ENCODE measurements at regions not wholly inside any gene's neighbourhood (a gene's known extent, or its start where the extent isn't known, plus 50 kb on each side); places are given as distances from the start of the nearest gene placed in this dataset.

- no peaks in the 10 kb centered on the region for H3K9me1 ChIP-seq (ENCODE audit: insufficient read depth, low read length)
- no peak overlapping the region for H3K27ac ChIP-seq (ENCODE audit: insufficient read depth, low read length)
- no peak overlapping the region for H3K4ac ChIP-seq (ENCODE audit: low read depth, low read length)
- no peak overlapping the region for H4K91ac ChIP-seq (ENCODE audit: insufficient read depth, low read depth, low read length)
- intact Hi-C loops (cut with micrococcal nuclease) (no loop called here), dilution Hi-C loops (cut with HindIII; ENCODE audit: low sequenced_read_pairs, unreplicated experiment) (no loop called here), in situ Hi-C loops (cut with MboI; ENCODE audit: low sequenced_read_pairs) (no loop called here)
- no peak overlapping the region for H3K4me2 ChIP-seq (ENCODE audit: low read depth, low read length)
- no peak overlapping the region for H2BK5ac ChIP-seq (ENCODE audit: low read depth, low read length, poor library complexity, severe bottlenecking)
- no peak for DNase-seq
- POLR2A ChIA-PET (ENCODE audit: unreplicated experiment): no interaction called here
- no peak overlapping the region for H4K8ac ChIP-seq (ENCODE audit: low read depth in 2 of 2, low read length in 2 of 2)
- no peak overlapping the region for H2AFZ ChIP-seq (replicated peaks; ENCODE audit: low read length, poor library complexity)
- no peaks in the 10 kb centered on the region for H3K4me1 ChIP-seq (ENCODE audit: control insufficient read depth, insufficient read depth, low read length)
- no peak overlapping the region for H3K56ac ChIP-seq (ENCODE audit: extremely low read depth, insufficient read depth, low read length)
- H4K20me1 ChIP-seq (ENCODE audit: insufficient read depth, low read length): no peaks in the 10 kb centered on the region
- no peak overlapping the region for H3K9ac ChIP-seq (ENCODE audit: low read depth, low read length)
- no peak overlapping the region for H2BK15ac ChIP-seq (ENCODE audit: low read depth, low read length)
- H3K4me3 ChIP-seq (ENCODE audit: insufficient read depth, low read depth, low read length): no peak overlapping the region
- CTCF ChIA-PET: no interaction called here
- no peak overlapping the region for H3K18ac ChIP-seq (ENCODE audit: low read depth, low read length)
- no peaks in the 10 kb centered on the region for H3K9me3 ChIP-seq (ENCODE audit: control insufficient read depth, insufficient read depth, low read length)
- H3K79me1 ChIP-seq (ENCODE audit: low read depth in 1 of 2, low read length in 2 of 2): no peaks in the 10 kb centered on the region
- no peak overlapping the region for H2AK5ac ChIP-seq (ENCODE audit: low read depth, low read length)
- no peak overlapping the region for H3K23ac ChIP-seq (ENCODE audit: low read depth, low read length)
- no peak overlapping the region for H2BK20ac ChIP-seq (ENCODE audit: low read depth, low read length)
- 83% methylated on average over 2 of the region's 4 CpGs; no CpG with 5 or more reads in 1 of the 2 experiments for WGBS, 2 experiments (ENCODE audit: extremely low coverage in 2 of 2, insufficient read length in 1 of 2)
- H2AK9ac ChIP-seq (replicated peaks; ENCODE audit: low read depth, low read length, poor library complexity): no peak overlapping the region
- H3K14ac ChIP-seq (replicated peaks; ENCODE audit: low read depth, low read length): no peak overlapping the region
- no peak for ATAC-seq (ENCODE audit: low read depth)
- no peak overlapping the region for H2BK120ac ChIP-seq (ENCODE audit: low read depth, low read length)
- no TSS peak for BruUV-seq (replicated peaks)
- TF ChIP-seq RAD21 (IDR thresholded peaks at IDR 0.05; ENCODE audit: low read length) (no peak), FOS (IDR thresholded peaks at IDR 0.05; ENCODE audit: low read depth, low read length) (no peak), POLR2A (IDR thresholded peaks at IDR 0.05; ENCODE audit: low read depth, low read length) (no peak), BHLHE40 (IDR thresholded peaks at IDR 0.05; ENCODE audit: low read depth, low read length) (no peak), SMC3 (IDR thresholded peaks at IDR 0.05; ENCODE audit: low read depth, low read length) (no peak), CHD1 (IDR thresholded peaks at IDR 0.05; ENCODE audit: low read depth, low read length) (no peak), MXI1 (IDR thresholded peaks at IDR 0.05; ENCODE audit: borderline replicate concordance, low read depth, low read length) (no peak), MAFK (IDR thresholded peaks at IDR 0.05; ENCODE audit: low read depth, low read length) (no peak), NFE2L2 (IDR thresholded peaks at IDR 0.05; ENCODE audit: low read depth, low read length) (no peak), RFX5 (IDR thresholded peaks at IDR 0.05; ENCODE audit: low read depth, low read length) (no peak), MAZ (IDR thresholded peaks at IDR 0.05; ENCODE audit: borderline replicate concordance, low read depth, low read length) (no peak), CEBPB (IDR thresholded peaks at IDR 0.05; ENCODE audit: low read depth, low read length) (no peak), RCOR1 (IDR thresholded peaks at IDR 0.05; ENCODE audit: insufficient replicate concordance, low read length) (no peak)
- TF ChIP-seq, protein P1, sequence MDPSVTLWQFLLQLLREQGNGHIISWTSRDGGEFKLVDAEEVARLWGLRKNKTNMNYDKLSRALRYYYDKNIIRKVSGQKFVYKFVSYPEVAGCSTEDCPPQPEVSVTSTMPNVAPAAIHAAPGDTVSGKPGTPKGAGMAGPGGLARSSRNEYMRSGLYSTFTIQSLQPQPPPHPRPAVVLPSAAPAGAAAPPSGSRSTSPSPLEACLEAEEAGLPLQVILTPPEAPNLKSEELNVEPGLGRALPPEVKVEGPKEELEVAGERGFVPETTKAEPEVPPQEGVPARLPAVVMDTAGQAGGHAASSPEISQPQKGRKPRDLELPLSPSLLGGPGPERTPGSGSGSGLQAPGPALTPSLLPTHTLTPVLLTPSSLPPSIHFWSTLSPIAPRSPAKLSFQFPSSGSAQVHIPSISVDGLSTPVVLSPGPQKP (IDR thresholded peaks at IDR 0.05; ENCODE audit: borderline replicate concordance, low read depth, low read length): no peak
- TF ChIP-seq, protein P2, sequence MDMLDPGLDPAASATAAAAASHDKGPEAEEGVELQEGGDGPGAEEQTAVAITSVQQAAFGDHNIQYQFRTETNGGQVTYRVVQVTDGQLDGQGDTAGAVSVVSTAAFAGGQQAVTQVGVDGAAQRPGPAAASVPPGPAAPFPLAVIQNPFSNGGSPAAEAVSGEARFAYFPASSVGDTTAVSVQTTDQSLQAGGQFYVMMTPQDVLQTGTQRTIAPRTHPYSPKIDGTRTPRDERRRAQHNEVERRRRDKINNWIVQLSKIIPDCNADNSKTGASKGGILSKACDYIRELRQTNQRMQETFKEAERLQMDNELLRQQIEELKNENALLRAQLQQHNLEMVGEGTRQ (IDR thresholded peaks at IDR 0.05; ENCODE audit: low read depth, low read length): no peak
- TF ChIP-seq, protein P3, sequence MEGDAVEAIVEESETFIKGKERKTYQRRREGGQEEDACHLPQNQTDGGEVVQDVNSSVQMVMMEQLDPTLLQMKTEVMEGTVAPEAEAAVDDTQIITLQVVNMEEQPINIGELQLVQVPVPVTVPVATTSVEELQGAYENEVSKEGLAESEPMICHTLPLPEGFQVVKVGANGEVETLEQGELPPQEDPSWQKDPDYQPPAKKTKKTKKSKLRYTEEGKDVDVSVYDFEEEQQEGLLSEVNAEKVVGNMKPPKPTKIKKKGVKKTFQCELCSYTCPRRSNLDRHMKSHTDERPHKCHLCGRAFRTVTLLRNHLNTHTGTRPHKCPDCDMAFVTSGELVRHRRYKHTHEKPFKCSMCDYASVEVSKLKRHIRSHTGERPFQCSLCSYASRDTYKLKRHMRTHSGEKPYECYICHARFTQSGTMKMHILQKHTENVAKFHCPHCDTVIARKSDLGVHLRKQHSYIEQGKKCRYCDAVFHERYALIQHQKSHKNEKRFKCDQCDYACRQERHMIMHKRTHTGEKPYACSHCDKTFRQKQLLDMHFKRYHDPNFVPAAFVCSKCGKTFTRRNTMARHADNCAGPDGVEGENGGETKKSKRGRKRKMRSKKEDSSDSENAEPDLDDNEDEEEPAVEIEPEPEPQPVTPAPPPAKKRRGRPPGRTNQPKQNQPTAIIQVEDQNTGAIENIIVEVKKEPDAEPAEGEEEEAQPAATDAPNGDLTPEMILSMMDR (conservative IDR thresholded peaks at IDR 0.05; ENCODE audit: low read depth, low read length): no peak
- no peaks in the 10 kb centered on the region for H3K36me3 ChIP-seq (ENCODE audit: control insufficient read depth, insufficient read depth, low read length)
- H4K5ac ChIP-seq (ENCODE audit: low read depth, low read length): no peak overlapping the region
- no peaks in the 10 kb centered on the region for H3K27me3 ChIP-seq (ENCODE audit: control insufficient read depth, insufficient read depth, low read length)
These were observed 265.4 kb upstream of the NUDT12 start for GRCh38 chr5:103827976-103828375.

Data from IMR-90 (cell line).